Activated T-cell treated with anti-CD3 and anti-CD28 coated beads, Interleukin-2, amount 50 U/mL, for 1 hour (primary cell): ENCODE measurements at regions not wholly inside any gene's neighbourhood (a gene's known extent, or its start where the extent isn't known, plus 50 kb on each side); places are given as distances from the start of the nearest gene placed in this dataset.
"Not testable (repeated sequence)": the region's sequence is repeated elsewhere in the genome, so short reads cannot be mapped to it uniquely, and the experiment has no call there.

ENCODE experiments used
- DNase-seq: peaks from one replicate; pipeline ENCODE4 v3.0.0-alpha.2; 2020

DNA sequence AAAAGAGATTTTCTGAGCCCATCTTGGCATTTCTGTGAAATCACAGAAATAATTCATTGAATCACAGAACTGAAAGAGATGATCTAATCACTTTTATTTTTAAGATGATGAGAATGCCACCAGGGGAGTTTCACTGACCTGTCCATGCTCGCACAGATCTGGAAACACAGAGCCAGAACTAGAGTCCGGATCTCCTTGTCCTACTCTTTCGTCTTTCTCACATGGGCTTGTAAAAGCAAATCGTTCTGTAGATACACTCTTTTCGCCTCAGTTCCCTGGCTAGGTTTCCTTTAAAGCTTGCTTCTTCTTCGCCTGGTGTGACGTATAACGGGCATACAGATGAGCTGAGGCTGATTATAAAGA is 122.5 kb upstream of the SPRED1 start:
- DNase-seq, result no peak

DNA sequence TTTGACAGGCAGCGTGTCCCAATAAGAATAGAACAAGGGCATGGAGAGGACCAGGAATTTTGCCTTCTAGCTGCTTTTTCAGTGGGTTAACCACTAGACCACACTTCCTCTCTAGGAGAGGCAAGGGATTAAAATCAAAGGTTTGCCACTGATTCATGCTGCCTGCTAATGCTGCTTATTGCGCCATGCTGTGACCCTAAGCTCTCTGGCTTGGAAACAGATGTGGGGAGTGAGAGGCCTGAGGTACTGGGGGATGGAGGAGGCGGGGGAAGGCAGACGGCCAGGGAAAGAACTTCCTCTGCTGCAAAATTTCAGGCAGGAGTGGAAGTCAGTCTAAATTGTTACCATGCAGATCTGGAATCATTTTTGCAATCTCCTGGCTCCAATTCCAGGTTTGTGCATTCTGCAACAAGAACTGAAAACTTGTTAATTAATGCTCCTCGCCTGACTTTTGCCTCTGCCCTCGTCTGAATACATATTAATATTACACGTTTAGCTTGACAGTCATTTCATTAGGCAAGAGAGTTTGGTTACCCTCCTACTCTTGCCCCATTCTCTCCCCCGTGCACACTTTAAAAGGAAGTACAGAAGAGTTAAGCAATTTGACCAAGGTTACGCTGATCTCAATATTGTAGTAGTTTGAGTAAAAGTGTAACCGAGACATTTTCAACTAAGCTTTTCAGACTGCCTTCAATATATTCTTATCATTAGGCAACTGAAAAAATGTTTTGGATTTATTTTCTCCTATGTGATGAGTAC is 121.7 kb upstream of the SPRED1 start:
- DNase-seq, result no peak

DNA sequence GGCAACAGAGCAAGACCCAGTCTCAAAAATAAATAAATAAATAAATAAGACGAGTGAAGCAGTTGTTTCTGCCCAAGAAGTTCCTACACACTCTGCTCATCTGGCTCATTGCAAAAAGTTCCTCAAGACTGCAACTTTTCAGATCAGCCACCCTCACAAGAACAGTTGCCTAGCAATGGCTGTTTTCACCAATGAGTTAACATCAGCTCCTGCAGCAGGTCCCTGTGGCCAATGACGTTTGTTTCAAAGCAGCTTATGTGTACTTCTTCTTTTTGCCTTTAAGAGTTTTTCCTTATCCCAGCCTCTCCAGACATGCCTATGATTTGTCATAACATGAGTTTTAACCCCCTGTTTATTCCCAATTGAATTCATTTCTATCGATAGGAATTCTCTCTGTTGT is 118.4 kb upstream of the SPRED1 start:
- DNase-seq, result no peak

DNA sequence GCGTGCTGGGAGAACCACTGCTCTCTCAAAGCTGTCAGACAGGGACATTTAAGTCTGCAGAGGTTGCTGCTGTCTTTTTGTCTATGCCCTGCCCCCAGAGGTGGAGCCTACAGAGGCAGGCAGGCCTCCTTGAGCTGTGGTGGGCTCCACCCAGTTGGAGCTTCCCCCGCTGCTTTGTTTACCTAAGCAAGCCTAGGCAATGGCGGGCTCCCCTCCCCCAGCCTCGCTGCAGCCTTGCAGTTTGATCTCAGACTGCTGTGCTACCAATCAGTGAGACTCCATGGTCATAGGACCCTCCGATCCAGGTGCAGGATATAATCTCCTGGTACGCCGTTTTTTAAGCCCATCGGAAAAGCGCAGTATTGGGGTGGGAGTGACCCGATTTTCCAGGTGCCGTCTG is 110.4 kb upstream of the SPRED1 start:
- DNase-seq, result not testable (repeated sequence)

DNA sequence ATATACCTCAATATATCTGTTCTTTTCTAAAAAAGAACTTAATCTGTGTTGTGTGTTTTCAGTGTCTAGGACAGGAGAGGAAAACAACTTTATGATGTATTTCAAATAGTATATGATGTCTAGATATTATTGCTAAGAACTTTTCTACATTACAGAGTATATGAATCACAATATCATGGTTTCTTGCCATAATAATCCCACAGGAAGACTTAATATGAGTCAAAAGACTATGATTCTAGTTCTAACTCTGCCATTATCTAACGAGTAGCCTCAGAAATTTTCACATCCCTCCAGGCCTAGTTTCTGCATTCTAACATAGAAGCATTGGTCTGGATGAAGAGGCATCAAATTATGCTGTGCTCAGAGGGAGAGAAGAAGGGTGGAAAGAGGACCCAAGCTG is 107.7 kb upstream of the SPRED1 start:
- no peak for DNase-seq

DNA sequence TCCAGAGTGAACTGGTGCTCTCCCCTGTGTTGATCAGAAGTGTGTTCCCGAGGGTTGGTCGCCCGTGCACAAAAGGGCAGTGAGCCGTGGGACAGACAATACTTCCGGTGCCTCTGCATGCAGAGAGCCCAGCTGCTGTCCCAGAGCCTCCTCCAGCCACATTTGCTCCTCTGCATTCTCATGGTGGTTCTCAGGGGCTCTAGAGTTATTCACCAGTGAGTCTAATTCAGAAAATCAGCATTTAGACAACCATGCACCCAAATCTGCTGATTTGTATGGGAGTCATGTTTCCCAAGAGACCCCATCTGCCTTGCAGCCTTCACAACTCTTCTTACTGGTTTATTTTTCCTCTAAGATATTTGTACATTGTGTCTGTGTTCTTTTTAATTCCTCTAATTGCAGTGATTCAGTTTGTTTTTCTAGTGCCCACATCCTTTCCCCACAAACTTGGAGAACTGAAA is 107.0 kb upstream of the SPRED1 start:
- DNase-seq, result no peak

DNA sequence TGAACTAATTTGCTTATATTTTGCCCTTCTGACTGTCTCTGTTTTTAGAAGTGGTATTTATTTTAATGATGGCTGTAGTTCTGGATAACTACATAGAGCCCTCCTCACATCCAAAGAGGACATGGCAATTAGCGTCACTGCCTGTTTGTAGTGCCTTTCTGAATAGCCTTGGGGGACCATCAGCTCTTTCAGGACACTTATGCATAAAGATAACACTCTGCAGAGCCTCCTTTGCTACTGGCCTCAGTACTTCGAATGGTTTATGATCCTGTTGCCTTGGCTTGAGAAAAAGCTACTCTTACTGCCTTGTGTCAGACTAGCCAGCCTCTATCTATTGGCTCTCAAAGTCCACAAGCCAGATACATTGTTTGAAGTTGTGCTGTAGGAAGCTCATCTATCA is 105.4 kb upstream of the SPRED1 start:
- no peak for DNase-seq

DNA sequence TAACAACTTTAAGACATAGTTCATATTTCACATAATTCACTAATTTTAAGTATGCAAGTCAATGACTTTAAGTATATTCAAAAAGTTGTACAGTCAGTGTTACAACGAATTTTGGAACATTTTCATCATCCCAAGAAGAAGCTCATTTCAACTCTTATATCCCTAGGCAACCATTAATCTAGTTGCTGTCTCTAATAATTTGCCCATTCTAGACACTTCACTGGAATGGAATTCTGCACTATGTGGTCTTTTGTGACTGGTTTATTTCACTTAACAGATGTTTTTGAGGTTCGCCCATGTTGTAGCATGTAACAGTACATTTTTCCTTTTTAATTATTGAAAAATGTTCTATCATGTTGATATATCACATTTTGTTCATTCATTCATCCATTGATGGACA is 104.2 kb upstream of the SPRED1 start:
- no peak for DNase-seq

DNA sequence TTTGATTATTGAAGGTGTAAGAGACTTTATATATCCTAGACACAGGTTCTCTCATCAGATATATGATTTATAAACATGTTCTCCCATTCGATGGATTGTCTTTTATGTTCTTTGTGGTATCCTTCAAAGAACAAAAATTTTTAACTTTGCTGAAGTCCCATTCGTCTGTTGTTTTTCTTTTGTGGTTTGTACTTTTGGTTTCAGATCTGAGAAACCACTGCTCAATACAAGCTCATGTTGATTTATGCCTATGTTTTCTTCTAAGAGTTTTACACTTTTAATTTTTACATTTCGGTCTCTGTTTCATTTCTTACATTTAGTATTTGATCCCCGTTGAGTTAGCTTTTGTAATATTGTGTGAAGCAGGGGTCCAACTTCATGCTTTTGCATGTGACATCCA is 103.3 kb upstream of the SPRED1 start:
- DNase-seq, result no peak

DNA sequence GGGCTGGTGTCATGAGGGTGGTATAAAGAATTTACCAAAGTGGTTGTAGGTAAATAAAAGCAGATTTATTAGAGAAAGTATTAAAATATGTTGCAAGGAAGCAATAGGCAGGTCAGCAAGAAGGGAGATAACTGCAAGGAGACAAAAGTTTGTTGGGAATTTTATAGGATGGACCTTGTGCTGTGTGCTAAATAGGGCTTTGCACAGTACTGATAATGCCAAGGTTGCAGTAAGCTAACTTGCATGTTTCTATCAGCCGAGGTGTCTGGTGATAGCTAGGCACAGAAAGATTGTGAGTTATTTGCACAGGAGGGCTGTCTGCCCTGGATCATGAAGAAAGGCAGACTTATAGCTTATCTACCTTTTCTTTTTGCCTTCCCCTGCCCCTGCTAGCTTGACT is 102.5 kb upstream of the SPRED1 start:
- no peak for DNase-seq

DNA sequence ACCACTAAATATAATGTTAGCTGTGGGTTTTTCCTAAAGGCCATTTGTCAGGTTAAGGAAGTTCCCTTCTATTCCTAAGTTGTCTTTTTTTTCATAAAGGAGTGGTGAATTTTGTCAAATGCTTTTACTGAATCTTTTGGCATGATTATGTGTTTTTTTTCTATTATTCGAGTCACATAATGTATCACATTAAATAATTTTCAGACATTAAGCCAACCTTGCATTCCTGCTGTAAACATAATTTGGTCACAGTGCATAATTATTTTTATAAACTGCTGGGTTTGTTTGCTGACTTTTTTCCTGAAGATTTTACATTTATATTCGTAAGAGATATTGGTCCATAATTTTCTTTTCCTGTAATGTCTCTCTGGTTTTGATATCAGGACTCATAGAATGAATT is 101.8 kb upstream of the SPRED1 start:
- no peak for DNase-seq

DNA sequence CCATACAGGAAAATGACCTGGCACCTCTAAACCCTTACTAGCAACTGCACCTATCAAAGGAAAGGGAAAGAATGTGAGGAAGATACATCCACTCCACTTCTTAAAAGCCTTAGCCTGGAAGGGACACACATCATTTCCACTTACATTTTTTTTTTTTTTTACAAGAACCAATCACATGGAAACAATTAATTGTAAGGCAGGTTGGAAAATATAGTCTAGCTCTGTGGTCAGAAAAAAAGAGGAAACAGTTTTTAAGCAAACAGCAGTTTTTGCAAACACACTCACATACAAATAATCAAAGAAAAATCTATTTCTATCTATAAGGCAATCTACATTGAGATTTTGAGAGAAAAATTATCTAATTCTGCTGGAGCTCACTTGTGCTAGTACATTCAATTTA is 98.9 kb upstream of the SPRED1 start:
- DNase-seq, result no peak

DNA sequence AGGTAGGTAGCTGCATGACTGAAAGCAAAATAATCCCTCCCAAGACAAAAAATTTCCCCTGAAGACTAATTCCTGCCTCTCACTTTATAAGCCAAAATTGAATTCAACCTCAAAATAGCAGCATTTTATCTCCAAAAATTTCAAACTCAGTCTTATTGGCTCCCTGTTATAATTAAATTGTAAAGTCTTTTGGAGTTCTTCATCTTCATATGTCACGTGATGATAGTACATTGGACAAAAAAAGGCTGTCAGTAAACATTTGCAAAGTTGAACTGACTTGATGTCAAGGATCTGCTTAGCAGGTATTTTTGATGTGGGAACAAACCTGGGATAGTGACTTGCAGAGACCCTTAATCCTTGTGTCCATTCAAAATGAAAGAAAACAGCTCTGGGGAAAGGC is 98.4 kb upstream of the SPRED1 start:
- no peak for DNase-seq

DNA sequence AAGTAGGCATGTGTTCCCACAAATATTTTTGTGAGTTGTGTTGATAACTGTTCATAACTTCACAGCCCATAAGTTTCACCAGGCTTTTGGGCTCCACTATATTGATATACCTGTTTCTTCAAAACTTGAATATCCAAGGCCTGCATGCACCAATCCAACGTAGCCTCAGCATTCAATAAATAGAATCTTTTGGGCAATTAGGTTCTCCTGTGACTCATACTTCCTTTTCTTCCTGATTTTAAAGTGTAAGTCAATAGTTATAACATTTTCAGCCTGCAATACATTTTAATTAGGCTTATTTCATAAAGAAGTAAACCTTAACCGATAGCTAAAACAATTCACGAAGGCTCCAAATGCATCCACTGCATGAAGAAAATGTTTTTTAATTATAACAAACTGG is 97.8 kb upstream of the SPRED1 start:
- no peak for DNase-seq

DNA sequence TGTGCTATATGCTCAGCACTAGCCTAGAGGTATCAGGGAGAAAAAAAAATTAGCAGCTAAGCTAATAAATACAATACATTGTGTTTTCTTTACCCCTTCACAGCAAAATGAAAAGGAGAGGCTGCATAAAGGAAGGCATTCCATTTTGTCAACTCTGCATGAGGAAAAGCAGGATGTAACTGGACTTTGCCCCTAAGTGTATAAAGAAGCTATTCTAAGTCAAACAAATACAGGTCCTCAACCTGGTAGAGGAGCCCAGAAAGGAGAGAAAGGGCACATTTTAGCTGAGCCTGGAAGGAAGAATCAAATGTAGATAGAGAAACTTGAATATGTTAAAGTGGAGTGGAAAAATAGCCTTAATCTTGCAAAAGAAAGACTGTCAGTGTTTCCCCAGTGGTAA is 89.0 kb upstream of the SPRED1 start:
- no peak for DNase-seq

DNA sequence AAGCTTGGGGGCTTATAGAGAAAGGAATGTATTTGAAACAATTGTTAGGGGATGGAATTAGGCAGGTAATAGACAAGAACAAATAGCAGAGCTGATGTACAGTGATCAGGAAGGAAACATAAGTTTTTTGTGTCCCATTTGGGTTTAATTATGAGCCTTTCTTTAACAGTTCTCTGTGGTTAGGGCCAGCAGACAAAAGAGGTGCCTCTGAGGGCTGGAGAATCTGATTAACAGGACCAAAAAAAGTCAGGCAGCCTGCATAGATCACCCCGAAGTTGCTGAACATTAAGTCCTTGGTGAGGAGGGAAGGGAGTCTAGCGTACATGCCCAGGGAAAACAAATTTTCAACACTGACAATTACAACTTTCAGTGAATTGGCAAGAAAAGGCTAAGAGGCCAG is 88.6 kb upstream of the SPRED1 start:
- no peak for DNase-seq

DNA sequence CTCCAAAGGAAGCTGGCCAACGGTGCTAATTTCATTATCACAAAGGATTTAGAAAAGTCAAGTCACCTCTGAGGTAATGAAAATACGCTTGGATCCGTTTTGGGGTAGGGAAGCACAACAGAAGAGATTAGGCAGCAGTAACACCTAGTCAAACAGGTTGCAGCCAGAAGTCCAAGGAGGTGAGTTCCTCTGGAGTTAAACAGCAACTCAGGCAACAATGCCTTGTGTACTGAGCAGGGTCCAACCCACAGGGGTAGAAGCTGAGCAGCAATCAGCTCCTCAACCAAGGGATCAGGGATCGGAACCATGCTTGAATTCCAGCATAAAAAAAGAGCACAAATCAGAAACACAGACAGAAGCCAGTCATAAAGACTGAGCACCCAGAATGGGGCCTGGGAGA is 88.1 kb upstream of the SPRED1 start:
- DNase-seq, result no peak

DNA sequence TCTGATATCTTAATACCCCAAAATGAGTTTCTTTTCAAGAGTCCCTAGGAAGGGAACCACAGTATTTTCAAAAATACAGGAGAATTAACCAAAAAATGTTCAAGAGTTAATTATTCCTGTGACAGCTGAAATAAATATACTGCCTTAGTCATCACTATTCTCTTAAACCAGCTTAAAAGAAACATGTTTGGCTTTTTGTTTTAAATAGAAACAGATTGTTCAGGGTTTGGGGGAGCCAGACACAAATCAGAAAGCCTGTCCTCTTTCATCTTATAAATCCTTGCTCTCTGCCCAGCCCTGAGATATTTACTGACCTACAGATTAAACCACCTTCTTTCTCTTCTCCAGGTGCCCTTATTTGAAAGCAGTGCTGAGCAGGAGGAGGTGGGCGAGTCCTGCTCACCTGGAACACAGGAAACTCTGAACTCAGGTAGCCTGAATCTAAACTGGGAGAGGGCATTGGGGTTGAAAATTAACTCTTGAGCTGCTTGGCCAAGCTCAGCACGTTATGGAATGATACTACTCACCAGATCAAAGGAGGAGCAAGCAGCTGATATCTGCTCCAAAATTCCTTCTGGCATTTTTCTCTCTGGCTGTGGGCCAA is 84.1 kb upstream of the SPRED1 start:
- no peak for DNase-seq

DNA sequence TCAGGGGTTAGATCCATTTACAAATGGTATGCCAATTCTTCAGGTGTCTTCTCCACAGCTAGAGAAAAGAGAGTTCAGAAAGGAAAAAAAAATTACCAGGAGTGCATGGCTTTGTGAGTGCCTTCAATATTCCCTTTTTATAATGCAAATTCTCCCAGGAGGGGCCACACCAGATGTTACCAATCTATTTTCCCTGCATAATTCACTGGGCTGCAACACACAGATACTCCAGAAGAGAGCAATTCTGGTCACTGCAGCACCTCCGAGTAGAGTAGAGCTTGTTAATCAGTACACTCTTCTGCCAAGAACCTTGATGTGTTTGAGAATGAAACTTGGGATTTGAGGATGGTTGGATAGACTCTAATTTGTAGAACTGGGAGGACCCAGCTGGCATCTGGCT is 80.7 kb upstream of the SPRED1 start:
- DNase-seq, result no peak

DNA sequence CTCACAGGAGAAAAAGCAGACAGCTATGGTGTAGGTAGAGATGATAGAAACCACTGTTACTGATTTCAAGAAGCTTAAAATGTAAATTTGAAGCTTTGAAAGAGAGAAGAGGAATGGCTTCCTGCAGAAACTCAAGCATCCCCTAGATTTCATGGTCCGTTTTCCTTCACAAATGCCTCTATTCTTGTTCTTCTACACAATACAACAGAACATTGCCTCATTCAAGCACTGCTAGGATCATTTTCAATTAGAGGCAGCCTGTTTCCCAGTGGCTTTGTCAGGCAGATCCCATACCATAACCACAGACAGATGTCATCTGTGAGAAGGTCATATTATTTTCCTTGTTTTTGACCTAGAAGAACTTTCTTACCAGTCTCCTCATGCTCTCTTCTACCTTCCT is 77.9 kb upstream of the SPRED1 start:
- no peak for DNase-seq

DNA sequence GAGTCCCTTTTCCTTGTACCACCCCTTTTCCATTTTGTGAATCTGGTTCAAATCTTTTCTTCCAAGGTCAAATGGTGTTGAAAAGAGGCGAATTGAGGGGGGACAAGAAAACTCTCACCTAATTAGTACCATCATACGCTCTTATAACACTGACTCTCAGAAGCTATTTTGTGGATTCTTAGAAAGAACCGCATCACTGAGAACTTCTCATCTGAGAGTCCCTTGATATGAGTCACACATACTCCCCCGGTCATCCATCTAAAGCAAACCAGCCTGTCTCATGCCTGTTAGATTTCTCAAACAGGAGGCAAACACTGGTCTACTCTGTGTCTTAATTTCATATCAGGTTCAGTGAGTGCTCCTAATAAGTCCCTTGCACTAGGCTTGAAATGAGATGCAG is 76.5 kb upstream of the SPRED1 start:
- no peak for DNase-seq

DNA sequence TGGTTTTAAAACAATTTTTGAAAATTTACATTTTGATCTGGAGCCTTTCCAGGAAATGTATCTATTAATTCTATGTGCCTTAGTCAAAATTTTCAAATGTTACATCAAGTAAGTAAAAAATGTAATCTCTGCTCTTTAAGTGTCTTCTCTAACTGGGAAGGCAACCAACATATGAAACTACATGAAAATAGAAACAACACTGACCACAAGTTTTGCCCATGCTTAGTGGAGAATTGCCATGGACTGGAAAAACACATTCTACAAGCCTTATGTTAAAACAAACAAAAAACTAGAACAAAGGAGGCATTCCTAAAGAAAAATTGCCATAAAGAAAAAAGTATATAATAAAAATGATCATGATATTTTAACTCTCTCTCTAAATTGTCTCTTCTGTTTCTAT is 75.9 kb upstream of the SPRED1 start:
- no peak for DNase-seq

DNA sequence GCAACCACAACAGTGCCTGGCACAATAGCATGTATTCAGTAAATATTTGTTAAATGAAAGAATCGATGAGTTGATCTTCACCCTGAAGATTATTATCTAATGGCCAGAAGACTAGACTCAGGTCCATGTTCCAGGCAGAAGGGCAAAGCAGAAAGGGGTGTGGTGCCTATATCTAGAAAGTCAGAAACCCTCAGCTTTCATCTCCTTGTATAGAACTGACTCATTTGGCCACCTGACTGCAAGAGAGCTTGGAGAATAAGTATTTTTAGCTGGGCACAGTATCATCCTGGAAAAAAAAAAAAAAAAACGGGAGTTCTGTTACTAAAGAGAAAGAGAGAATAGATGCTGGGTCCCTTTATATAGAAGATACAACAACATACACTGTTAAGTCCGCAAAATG is 69.7 kb upstream of the SPRED1 start:
- no peak for DNase-seq

DNA sequence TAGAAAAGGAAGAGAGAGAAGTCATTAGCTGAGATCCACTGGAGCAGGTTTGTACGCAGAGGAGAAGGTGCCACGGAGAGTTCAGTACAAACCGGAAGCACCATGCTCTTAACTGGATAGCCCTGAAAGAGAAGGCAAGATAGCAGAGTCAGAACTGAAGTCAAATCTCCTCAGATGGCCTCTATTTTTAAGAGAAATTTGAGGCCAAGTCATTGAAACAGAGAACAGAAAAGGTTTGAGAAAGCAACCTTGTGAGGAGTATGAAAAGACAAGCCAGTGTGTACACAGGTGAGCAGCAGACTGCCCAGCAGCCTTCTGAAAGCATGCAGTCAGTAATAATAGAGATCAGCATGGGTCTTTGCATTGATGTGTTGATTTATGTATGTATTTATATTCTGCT is 66.1 kb upstream of the SPRED1 start:
- no peak for DNase-seq

DNA sequence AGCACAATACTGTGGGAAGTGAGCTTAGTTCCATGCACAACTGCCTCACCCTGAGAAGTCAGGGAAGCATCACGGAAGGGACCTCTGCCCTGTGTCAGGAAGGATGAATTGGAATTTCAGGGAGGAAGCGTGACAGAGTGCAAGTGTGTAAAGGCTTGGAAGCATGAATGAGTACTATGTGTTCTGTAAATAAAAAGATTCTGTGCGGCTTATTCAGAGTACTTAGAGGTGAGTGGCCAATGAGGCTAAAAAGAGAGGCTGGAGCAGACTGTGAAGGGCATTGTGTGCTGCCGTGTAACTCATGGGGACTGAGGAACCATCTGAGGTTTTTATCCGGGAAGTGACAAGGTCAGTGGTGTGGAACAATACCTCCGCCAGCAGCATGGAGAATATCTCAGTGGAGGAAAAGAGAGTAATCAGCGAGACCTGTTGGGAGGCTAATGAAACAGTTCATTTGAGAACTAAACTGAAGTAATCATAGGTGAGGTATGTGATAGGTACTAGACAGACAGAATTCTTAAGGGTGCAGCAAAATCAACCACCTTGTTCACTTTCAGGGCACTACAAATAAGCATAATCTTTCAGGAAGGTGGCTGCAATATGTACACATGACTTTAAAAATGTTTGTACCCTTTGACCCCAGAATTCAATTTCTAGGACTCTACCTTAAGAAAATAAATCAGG is 64.9 kb upstream of the SPRED1 start:
- no peak for DNase-seq
